Activated naive CD8-positive, alpha-beta T cell (primary cell): ENCODE measurements at regions not wholly inside any gene's neighbourhood (a gene's known extent, or its start where the extent isn't known, plus 50 kb on each side); places are given as distances from the start of the nearest gene placed in this dataset.

Experiments used
- H3K27ac Mint-ChIP-seq: one replicate; pipeline ENCODE4 v1.8.0; 2021; ENCODE audit warnings: mixed read lengths
- H3K27me3 Mint-ChIP-seq: one replicate; pipeline ENCODE4 v1.8.0; 2021; ENCODE audit warnings: mixed read lengths
- H3K36me3 Mint-ChIP-seq: one replicate; pipeline ENCODE4 v1.8.0; 2021; ENCODE audit warnings: mixed read lengths
- H3K4me1 Mint-ChIP-seq: one replicate; pipeline ENCODE4 v1.8.0; 2021; ENCODE audit warnings: low read depth, mixed read lengths
- H3K4me3 Mint-ChIP-seq: one replicate; pipeline ENCODE4 v1.8.0; 2021; ENCODE audit warnings: mild to moderate bottlenecking, mixed read lengths
- H3K9me3 Mint-ChIP-seq: one replicate; pipeline ENCODE4 v1.8.0; 2021; ENCODE audit warnings: low read depth, mixed read lengths

GRCh38 chr12:98294051-98294805 is 221.2 kb upstream of the TMPO start:
- Mint-ChIP-seq H3K36me3 (no peaks in the 10 kb centered on the region), H3K27ac (no peak overlapping the region), H3K27me3 (peaks cover 5% of the 10 kb centered on the region), H3K9me3 (no peaks in the 10 kb centered on the region), H3K4me3 (no peak overlapping the region), H3K4me1 (no peaks in the 10 kb centered on the region)

GRCh38 chr12:98295681-98296080 is 219.7 kb upstream of the TMPO start:
- H3K36me3 Mint-ChIP-seq = no peaks in the 10 kb centered on the region
- H3K27ac Mint-ChIP-seq = no peak overlapping the region
- H3K27me3 Mint-ChIP-seq = peaks cover 5% of the 10 kb centered on the region
- H3K4me3 Mint-ChIP-seq = no peak overlapping the region
- no peaks in the 10 kb centered on the region for H3K9me3 Mint-ChIP-seq
- no peaks in the 10 kb centered on the region for H3K4me1 Mint-ChIP-seq

DNA sequence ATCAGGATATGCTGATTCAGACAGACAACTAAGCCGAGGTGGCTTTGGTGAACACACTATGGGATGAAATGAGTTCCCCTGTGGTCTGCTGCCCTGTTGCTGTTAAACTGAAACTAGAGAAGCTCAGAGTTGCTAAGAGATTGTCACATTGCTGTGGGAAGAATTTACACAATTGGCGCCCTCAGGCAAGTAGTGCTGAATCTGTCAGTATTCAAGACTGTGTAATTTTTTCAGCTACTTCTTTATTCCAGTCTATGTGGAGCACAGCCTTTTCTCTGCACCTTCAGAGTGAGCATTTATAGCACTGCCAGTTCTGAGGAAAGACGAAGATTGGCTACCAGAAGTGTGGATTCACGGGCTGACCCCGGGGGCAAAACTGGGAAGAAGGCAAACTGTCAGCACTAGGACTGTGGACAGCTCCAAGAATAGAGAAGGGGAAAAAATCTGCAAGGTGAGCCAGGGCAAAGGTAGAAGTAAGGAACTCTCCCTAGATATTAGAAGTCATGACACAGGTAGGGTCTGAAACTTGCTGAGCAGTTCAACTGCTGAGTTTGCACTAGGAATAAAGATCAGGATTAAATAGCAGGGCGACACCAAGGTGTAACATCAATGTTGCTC is 218.8 kb upstream of the TMPO start:
- Mint-ChIP-seq H3K36me3 (no peaks in the 10 kb centered on the region), H3K27me3 (peaks cover 7% of the 10 kb centered on the region), H3K27ac (no peak overlapping the region)

GRCh38 chr12:98297538-98297937 is 217.9 kb upstream of the TMPO start:
- no peak overlapping the region for H3K4me3 Mint-ChIP-seq
- no peaks in the 10 kb centered on the region for H3K36me3 Mint-ChIP-seq
- no peaks in the 10 kb centered on the region for H3K9me3 Mint-ChIP-seq
- no peak overlapping the region for H3K27ac Mint-ChIP-seq
- H3K27me3 Mint-ChIP-seq = peaks cover 5% of the 10 kb centered on the region
- no peaks in the 10 kb centered on the region for H3K4me1 Mint-ChIP-seq

More for the DNA sequence above, 218.8 kb upstream of the TMPO start:
- H3K4me3 Mint-ChIP-seq = no peak overlapping the region
- no peaks in the 10 kb centered on the region for H3K4me1 Mint-ChIP-seq
- H3K9me3 Mint-ChIP-seq = no peaks in the 10 kb centered on the region

DNA sequence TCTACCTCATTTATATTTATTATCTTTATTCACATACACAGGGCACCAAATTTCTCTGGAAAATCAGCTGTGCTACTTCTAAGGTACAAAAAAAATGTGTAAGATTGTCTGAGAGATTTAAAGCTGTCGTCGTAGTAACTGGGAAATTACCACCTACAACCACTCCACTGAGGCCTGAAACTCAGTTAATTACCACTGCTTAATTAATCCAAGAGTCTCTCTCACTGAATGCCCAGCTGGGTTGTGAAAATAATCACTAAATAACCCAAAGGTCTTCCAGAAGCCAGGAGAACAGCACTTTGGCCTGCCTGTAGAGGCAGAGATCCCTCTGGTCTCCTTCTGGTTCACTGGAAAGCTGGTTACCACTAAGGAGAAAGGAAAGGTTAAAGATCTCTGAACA is 207.2 kb upstream of the TMPO start:
- H3K4me3 Mint-ChIP-seq = no peak overlapping the region
- H3K27me3 Mint-ChIP-seq = peaks cover 11% of the 10 kb centered on the region
- H3K9me3 Mint-ChIP-seq = no peaks in the 10 kb centered on the region
- no peak overlapping the region for H3K27ac Mint-ChIP-seq
- H3K4me1 Mint-ChIP-seq = no peaks in the 10 kb centered on the region
- H3K36me3 Mint-ChIP-seq = no peaks in the 10 kb centered on the region

DNA sequence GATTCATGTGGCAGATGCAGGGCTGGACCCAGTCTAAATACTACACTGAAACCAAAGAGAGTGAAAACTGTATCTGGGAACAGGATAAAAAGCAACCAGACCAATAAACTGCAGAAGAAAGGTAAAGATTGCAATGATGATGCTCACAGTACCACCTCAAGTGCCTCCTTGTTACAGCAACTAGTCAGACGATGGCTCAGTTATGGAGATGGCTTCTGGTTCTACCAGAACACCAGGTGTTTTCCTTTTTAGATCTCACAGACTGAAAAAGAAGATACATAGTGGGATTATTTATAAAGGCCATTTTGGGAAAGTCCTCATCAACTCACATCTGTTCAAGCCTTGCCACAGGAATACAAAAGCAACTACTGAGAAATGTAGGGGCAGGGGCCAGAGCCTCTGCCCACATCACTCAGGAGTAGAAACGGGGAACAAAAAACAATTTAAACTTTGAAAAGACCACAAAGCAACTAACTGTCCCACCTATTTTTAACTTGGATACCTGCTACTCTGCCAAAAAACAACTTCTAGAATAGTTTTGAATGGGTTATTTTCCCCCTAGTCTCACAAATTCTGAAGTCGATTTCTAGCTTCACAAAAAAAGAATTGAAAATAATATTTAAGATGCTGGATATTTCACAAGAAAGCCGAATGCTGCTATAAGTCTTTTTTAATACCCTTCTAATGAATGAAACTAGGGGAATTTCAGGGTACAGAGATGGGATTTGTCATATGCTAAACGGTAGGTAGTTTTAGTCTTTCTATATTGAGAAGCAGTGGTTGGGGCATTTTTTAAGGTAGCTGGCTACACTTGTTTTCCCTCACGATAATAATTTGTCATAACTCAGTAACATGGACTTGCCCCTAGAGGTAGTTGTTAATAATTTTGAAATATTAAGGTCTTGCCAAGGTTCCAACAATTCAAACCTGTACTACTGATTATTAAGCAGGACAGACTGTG is 197.2 kb upstream of the TMPO start:
- Mint-ChIP-seq H3K9me3 (no peaks in the 10 kb centered on the region), H3K4me3 (no peak overlapping the region), H3K27ac (no peak overlapping the region), H3K36me3 (no peaks in the 10 kb centered on the region), H3K27me3 (peaks cover 1% of the 10 kb centered on the region), H3K4me1 (no peaks in the 10 kb centered on the region)

GRCh38 chr12:98319716-98320425 is 195.5 kb upstream of the TMPO start:
- Mint-ChIP-seq H3K36me3 (no peaks in the 10 kb centered on the region), H3K4me3 (no peak overlapping the region), H3K4me1 (no peaks in the 10 kb centered on the region)

GRCh38 chr12:98325003-98325402 is 190.4 kb upstream of the TMPO start:
- Mint-ChIP-seq H3K36me3 (no peaks in the 10 kb centered on the region), H3K4me3 (no peak overlapping the region), H3K9me3 (no peaks in the 10 kb centered on the region), H3K4me1 (no peaks in the 10 kb centered on the region), H3K27ac (no peak overlapping the region), H3K27me3 (peaks cover 3% of the 10 kb centered on the region)

More at GRCh38 chr12:98319716-98320425, 195.5 kb upstream of the TMPO start:
- Mint-ChIP-seq H3K27ac (no peak overlapping the region), H3K9me3 (no peaks in the 10 kb centered on the region), H3K27me3 (peaks cover 1% of the 10 kb centered on the region)

- H3K27ac Mint-ChIP-seq = no peak overlapping the region
- no peaks in the 10 kb centered on the region for H3K36me3 Mint-ChIP-seq
- no peak overlapping the region for H3K4me3 Mint-ChIP-seq
- no peaks in the 10 kb centered on the region for H3K4me1 Mint-ChIP-seq
- H3K9me3 Mint-ChIP-seq = no peaks in the 10 kb centered on the region
- peaks cover 3% of the 10 kb centered on the region for H3K27me3 Mint-ChIP-seq
Observed at GRCh38 chr12:98328467-98328866, 186.9 kb upstream of the TMPO start.

DNA sequence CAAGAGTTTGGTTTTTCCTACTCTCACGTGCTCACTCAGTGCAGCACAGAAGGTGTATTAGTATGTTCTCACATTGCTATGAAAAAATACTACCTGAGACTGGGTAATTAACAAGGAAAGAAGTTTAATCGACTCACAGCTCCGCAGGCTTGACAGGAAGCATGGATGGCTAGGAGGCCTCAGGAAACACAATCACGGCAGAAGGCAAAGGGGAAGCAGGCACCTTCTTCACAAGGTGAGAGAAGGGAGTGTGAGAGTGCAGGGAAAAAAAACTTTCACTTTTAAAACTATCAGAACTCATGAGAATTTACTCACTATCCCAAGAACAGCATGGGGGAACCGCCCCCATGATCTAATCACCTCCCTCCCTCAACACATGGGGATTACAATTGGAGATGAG is 185.8 kb upstream of the TMPO start:
- no peaks in the 10 kb centered on the region for H3K4me1 Mint-ChIP-seq
- H3K4me3 Mint-ChIP-seq = no peak overlapping the region
- no peak overlapping the region for H3K27ac Mint-ChIP-seq
- no peaks in the 10 kb centered on the region for H3K9me3 Mint-ChIP-seq
- peaks cover 3% of the 10 kb centered on the region for H3K27me3 Mint-ChIP-seq
- no peaks in the 10 kb centered on the region for H3K36me3 Mint-ChIP-seq

DNA sequence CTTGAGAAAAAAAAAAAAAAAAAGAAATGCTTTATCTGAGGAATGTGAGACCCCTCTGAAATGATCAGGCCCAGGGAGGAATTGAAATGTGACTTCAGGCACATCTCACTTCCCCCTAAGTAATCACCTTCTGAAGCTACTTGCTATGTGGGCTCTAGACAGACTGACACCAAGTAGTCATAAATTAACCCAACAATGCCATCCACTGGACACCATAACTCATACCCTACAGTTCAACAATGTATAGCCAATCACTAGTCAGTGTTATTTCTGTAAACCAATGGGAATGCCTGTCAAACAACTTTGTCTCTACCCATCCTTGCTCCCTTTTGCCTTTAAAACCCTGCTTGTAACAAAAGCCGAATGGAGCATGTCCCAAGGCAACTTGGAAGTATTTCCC is 182.7 kb upstream of the TMPO start:
- H3K4me1 Mint-ChIP-seq = no peaks in the 10 kb centered on the region
- no peak overlapping the region for H3K27ac Mint-ChIP-seq
- no peaks in the 10 kb centered on the region for H3K36me3 Mint-ChIP-seq
- no peak overlapping the region for H3K4me3 Mint-ChIP-seq
- H3K27me3 Mint-ChIP-seq = peaks cover 4% of the 10 kb centered on the region
- H3K9me3 Mint-ChIP-seq = no peaks in the 10 kb centered on the region

GRCh38 chr12:98334768-98335167 is 180.6 kb upstream of the TMPO start:
- Mint-ChIP-seq H3K4me3 (no peak overlapping the region), H3K27ac (no peak overlapping the region), H3K27me3 (peaks cover 4% of the 10 kb centered on the region), H3K4me1 (no peaks in the 10 kb centered on the region), H3K9me3 (no peaks in the 10 kb centered on the region), H3K36me3 (no peaks in the 10 kb centered on the region)

DNA sequence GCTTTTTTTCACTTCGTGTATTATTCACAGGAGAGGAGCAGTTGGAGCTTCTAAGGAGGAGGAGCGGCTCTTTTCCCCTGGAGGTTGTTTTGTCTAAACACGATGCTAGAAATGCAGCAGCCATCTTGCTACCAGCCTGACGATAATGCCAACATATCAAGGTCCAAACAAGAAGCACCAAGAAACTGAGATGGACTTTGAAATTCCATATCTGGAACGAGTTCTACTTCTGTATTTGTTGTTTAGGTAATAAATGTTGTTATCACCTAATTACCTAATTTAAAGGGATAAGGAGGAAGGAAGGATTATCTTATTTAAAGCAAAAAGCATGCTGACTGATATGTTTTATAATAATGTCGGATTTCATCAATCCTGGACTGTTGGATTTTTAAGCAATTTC is 174.4 kb upstream of the TMPO start:
- H3K9me3 Mint-ChIP-seq = no peaks in the 10 kb centered on the region
- peaks cover 9% of the 10 kb centered on the region for H3K27me3 Mint-ChIP-seq
- no peak overlapping the region for H3K27ac Mint-ChIP-seq
- H3K4me3 Mint-ChIP-seq = no peak overlapping the region
- no peaks in the 10 kb centered on the region for H3K36me3 Mint-ChIP-seq
- no peaks in the 10 kb centered on the region for H3K4me1 Mint-ChIP-seq

- no peaks in the 10 kb centered on the region for H3K36me3 Mint-ChIP-seq
- H3K27me3 Mint-ChIP-seq = peaks cover 9% of the 10 kb centered on the region
- no peaks in the 10 kb centered on the region for H3K9me3 Mint-ChIP-seq
- H3K4me1 Mint-ChIP-seq = no peaks in the 10 kb centered on the region
- H3K4me3 Mint-ChIP-seq = no peak overlapping the region
- no peak overlapping the region for H3K27ac Mint-ChIP-seq
Observed at GRCh38 chr12:98341732-98342131, 173.7 kb upstream of the TMPO start.
